B cell (primary cell): ENCODE measurements at regions not wholly inside any gene's neighbourhood (a gene's known extent, or its start where the extent isn't known, plus 50 kb on each side); places are given as distances from the start of the nearest gene placed in this dataset.

ENCODE experiments used
- EZH2 ChIP-seq: IDR thresholded peaks from 2 replicates; pipeline ENCODE4 v1.6.1; 2012; ENCODE audit warnings: borderline replicate concordance, low read depth, mild to moderate bottlenecking, moderate library complexity, low read length; ENCODE audit not compliant: insufficient read depth, poor library complexity, severe bottlenecking
- TF ChIP-seq, protein P1 (sequence below): fragments of 200-600 bp; IDR thresholded peaks from one replicate; pipeline ENCODE4 v1.8.0; 2022; ENCODE audit warnings: antibody characterized with exemption, mild to moderate bottlenecking

- no peak for TF ChIP-seq EZH2
- TF ChIP-seq, protein P1, sequence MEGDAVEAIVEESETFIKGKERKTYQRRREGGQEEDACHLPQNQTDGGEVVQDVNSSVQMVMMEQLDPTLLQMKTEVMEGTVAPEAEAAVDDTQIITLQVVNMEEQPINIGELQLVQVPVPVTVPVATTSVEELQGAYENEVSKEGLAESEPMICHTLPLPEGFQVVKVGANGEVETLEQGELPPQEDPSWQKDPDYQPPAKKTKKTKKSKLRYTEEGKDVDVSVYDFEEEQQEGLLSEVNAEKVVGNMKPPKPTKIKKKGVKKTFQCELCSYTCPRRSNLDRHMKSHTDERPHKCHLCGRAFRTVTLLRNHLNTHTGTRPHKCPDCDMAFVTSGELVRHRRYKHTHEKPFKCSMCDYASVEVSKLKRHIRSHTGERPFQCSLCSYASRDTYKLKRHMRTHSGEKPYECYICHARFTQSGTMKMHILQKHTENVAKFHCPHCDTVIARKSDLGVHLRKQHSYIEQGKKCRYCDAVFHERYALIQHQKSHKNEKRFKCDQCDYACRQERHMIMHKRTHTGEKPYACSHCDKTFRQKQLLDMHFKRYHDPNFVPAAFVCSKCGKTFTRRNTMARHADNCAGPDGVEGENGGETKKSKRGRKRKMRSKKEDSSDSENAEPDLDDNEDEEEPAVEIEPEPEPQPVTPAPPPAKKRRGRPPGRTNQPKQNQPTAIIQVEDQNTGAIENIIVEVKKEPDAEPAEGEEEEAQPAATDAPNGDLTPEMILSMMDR: no peak
Measured at GRCh38 chr4:162661913-162662312, 498.1 kb upstream of the FSTL5 start.
